Astrocyte of the spinal cord (primary cell): ENCODE measurements at regions not wholly inside any gene's neighbourhood (a gene's known extent, or its start where the extent isn't known, plus 50 kb on each side); places are given as distances from the start of the nearest gene placed in this dataset.

Source experiments
- DNase-seq: peaks from one replicate; pipeline ENCODE4 v3.0.0; 2011; ENCODE audit warnings: low read depth, low spot score
- H3K4me3 ChIP-seq: 2 replicates; pipeline ENCODE4 v1.5.1; 2011; ENCODE audit warnings: low read depth, mild to moderate bottlenecking, low read length, moderate library complexity
- in situ Hi-C: cut with HindIII; loops from 2 replicates; pipeline ENCODE4 v1.10.0; 2017; ENCODE audit warnings: low sequenced_read_pairs
- TF ChIP-seq, protein P1 (sequence below): IDR thresholded peaks from 2 replicates; pipeline ENCODE4 v1.5.1; 2012; ENCODE audit warnings: low read depth, mild to moderate bottlenecking, low read length, inconsistent platforms

GRCh38 chr9:79969393-79970145 is 397.8 kb downstream of the TLE4 start:
- in situ Hi-C loops = no loop called here
- TF ChIP-seq, protein P1, sequence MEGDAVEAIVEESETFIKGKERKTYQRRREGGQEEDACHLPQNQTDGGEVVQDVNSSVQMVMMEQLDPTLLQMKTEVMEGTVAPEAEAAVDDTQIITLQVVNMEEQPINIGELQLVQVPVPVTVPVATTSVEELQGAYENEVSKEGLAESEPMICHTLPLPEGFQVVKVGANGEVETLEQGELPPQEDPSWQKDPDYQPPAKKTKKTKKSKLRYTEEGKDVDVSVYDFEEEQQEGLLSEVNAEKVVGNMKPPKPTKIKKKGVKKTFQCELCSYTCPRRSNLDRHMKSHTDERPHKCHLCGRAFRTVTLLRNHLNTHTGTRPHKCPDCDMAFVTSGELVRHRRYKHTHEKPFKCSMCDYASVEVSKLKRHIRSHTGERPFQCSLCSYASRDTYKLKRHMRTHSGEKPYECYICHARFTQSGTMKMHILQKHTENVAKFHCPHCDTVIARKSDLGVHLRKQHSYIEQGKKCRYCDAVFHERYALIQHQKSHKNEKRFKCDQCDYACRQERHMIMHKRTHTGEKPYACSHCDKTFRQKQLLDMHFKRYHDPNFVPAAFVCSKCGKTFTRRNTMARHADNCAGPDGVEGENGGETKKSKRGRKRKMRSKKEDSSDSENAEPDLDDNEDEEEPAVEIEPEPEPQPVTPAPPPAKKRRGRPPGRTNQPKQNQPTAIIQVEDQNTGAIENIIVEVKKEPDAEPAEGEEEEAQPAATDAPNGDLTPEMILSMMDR = no peak
- no peak for DNase-seq

GRCh38 chr9:79968533-79968932 is 396.8 kb downstream of the TLE4 start:
- TF ChIP-seq, protein P1 = no peak
- in situ Hi-C loops = no loop called here
- no peak for DNase-seq
- no peak overlapping the region for H3K4me3 ChIP-seq

More at GRCh38 chr9:79969393-79970145, 397.8 kb downstream of the TLE4 start:
- H3K4me3 ChIP-seq = no peak overlapping the region

DNA sequence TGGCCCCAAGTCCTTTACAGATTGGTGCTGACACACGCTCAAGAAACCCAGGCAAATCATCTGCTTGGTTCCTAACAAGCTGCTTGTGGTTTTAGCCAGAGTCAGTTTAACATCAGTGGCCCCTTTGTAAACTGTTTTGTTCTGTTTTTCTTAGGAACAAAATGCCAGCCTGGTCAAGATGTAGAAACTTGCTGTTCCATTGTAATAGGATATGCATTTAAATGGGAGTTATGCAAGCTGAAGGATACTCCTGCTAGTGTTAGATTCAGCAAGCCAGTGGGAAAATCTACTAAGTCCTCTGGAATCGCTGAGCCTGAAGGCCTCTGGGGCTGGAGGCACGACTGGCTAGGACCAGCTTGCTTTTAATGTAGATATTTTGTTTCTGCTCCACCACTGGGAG is 391.1 kb downstream of the TLE4 start:
- no peak overlapping the region for H3K4me3 ChIP-seq
- in situ Hi-C loops = no loop called here
- DNase-seq = peak; percentile 37
- TF ChIP-seq, protein P1 = no peak

DNA sequence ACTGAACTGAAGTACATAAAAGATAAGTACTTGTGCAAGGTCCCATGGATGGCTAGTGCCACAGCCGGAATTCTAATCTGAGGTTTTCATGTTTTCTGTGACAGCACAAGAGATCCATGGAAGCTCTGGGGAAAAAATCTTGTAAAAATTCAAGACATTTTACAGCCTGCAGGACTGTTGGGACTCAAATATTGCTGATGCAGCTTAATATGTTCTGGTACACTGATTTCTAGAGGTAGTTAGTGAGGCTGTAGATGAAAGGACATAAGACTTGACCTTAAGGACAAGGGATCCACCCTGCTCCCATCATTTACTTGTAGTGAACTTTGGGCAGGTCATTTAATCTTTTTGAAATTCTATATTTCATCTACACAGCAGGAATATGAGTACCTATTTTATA is 390.4 kb downstream of the TLE4 start:
- DNase-seq = no peak
- in situ Hi-C loops = no loop called here

GRCh38 chr9:79955300-79955699 is 383.5 kb downstream of the TLE4 start:
- TF ChIP-seq, protein P1 = peak; percentile 31
- DNase-seq = no peak
- in situ Hi-C loops = no loop called here
- H3K4me3 ChIP-seq = no peak overlapping the region

More for the DNA sequence above, 390.4 kb downstream of the TLE4 start:
- no peak overlapping the region for H3K4me3 ChIP-seq
- TF ChIP-seq, protein P1 = no peak

DNA sequence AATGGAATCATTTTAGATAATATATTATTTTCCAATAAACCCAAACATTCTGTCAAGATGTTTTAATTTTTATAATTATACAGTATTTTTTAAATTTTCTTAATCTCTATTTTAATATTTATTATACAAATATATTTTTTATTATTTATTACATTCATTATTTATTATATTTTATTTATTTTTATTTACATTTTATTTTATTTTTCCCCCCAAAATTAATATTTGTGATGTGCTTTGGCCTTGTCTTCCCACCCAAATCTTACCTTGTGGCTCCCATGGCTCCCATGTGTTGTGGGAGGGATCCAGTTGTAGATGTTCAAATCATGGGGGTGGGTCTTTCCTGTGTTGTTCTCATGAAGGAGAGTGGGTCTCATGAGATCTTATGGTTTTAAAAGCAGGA is 382.1 kb downstream of the TLE4 start:
- in situ Hi-C loops = no loop called here

More for the DNA sequence above, 382.1 kb downstream of the TLE4 start:
- TF ChIP-seq, protein P1 = no peak
- H3K4me3 ChIP-seq = no peak overlapping the region
- DNase-seq = no peak
